HL-60/S4 treated with retinoic acid at 250 ng/mL for 4 days and 3 days (cell line): ENCODE measurements at regions not wholly inside any gene's neighbourhood (a gene's known extent, or its start where the extent isn't known, plus 50 kb on each side); places are given as distances from the start of the nearest gene placed in this dataset.
"Not testable (repeated sequence)": the region's sequence is repeated elsewhere in the genome, so short reads cannot be mapped to it uniquely, and the experiment has no call there.

Experiments
- in situ Hi-C: fragments of 300-500 bp; cut with MboI; formaldehyde crosslinking; loops from 2 replicates; pipeline ENCODE4 v1.7.0; 2022; ENCODE audit warnings: low sequenced_read_pairs

GRCh38 chr6:99790679-99791078 lies 184.0 kb downstream of the PRDM13 start:
- in situ Hi-C loops: no loop called here

- in situ Hi-C loops: no loop called here
These were observed 192.2 kb downstream of the MCHR2 start for GRCh38 chr6:99801805-99802204.

- in situ Hi-C loops: no loop called here
These were observed 191.5 kb downstream of the MCHR2 start for GRCh38 chr6:99802396-99803031.

- in situ Hi-C loops: no loop called here
These were observed 185.0 kb downstream of the MCHR2 start for GRCh38 chr6:99808992-99809391.

- in situ Hi-C loops: no loop called here
These were observed 183.7 kb downstream of the MCHR2 start for GRCh38 chr6:99810295-99810694.

- in situ Hi-C loops: no loop called here
These were observed 182.9 kb downstream of the MCHR2 start for GRCh38 chr6:99810942-99811620.

GRCh38 chr6:99811636-99812035 lies 182.4 kb downstream of the MCHR2 start:
- in situ Hi-C loops: no loop called here

GRCh38 chr6:99813565-99813964 lies 180.5 kb downstream of the MCHR2 start:
- in situ Hi-C loops: no loop called here

GRCh38 chr6:99814230-99814928 lies 179.6 kb downstream of the MCHR2 start:
- in situ Hi-C loops: no loop called here

- in situ Hi-C loops: no loop called here
These were observed 177.2 kb downstream of the MCHR2 start for GRCh38 chr6:99816795-99817194.

GRCh38 chr6:99818161-99818560 lies 175.9 kb downstream of the MCHR2 start:
- in situ Hi-C loops: no loop called here

- in situ Hi-C loops: no loop called here
These were observed 174.2 kb downstream of the MCHR2 start for GRCh38 chr6:99819853-99820252.

- in situ Hi-C loops: no loop called here
These were observed 172.9 kb downstream of the MCHR2 start for GRCh38 chr6:99821164-99821563.

GRCh38 chr6:99822741-99823512 lies 171.1 kb downstream of the MCHR2 start:
- in situ Hi-C loops: no loop called here

- in situ Hi-C loops: not testable (repeated sequence)
These were observed 170.3 kb downstream of the MCHR2 start for GRCh38 chr6:99823513-99824235.

- in situ Hi-C loops: no loop called here
These were observed 161.0 kb downstream of the MCHR2 start for GRCh38 chr6:99833034-99833433.

- in situ Hi-C loops: no loop called here
These were observed 157.6 kb downstream of the MCHR2 start for GRCh38 chr6:99836471-99836870.

- in situ Hi-C loops: no loop called here
These were observed 155.4 kb downstream of the MCHR2 start for GRCh38 chr6:99838607-99839006.

- in situ Hi-C loops: no loop called here
These were observed 152.7 kb downstream of the MCHR2 start for GRCh38 chr6:99841297-99841696.

- in situ Hi-C loops: no loop called here
These were observed 148.0 kb downstream of the MCHR2 start for GRCh38 chr6:99846006-99846405.

GRCh38 chr6:99850841-99851240 lies 143.2 kb downstream of the MCHR2 start:
- in situ Hi-C loops: no loop called here
